Endothelial cell of umbilical vein (primary cell): ENCODE measurements at regions not wholly inside any gene's neighbourhood (a gene's known extent, or its start where the extent isn't known, plus 50 kb on each side); places are given as distances from the start of the nearest gene placed in this dataset.

ENCODE experiments used
- BruUV-seq: library from RNA; stranded (reverse); fragments of 400-500 nt; replicated peaks from 2 replicates; lab custom pipeline; 2021; lab: Mats Ljungman, UMichigan
- CTCF ChIA-PET: fragments of 300-600, 350-600 bp; sonication (Branson Sonifier 250); formaldehyde crosslinking; loops from one replicate; lab custom pipeline; 2021; ENCODE audit warnings: antibody characterized with exemption, inconsistent platforms; lab: Charles Lee
- POLR2A ChIA-PET: fragments of 300-600, 350-600 bp; sonication (Branson Sonifier 250); formaldehyde crosslinking; loops from one replicate; lab custom pipeline; 2021; ENCODE audit warnings: antibody characterized with exemption, inconsistent platforms; lab: Charles Lee
- DNase-seq: peaks from one replicate; pipeline ENCODE4 v3.0.0-alpha.2; 2011; ENCODE audit warnings: low read depth, low spot score
- FAIRE-seq: peaks from 2 replicates; lab custom pipeline; 2011; peaks lifted over from hg19 to GRCh38; lab: Jason Lieb, UNC
- H2AFZ ChIP-seq: 2 replicates; pipeline ENCODE4 v1.6.0; 2012; ENCODE audit warnings: low read depth, low read length, control low read depth, inconsistent platforms
- H3K27ac ChIP-seq: 2 replicates; pipeline ENCODE4 v1.5.1; 2011; ENCODE audit warnings: low read depth, mild to moderate bottlenecking, control low read depth, low read length, moderate library complexity; ENCODE audit not compliant: insufficient read depth
- H3K27me3 ChIP-seq, 2 experiments: 2 replicates each; pipeline versions ENCODE4 v1.6.0 to v1.6.1; 2011; ENCODE audit warnings: low read length in 2 of 2, mixed read lengths in 1 of 2; ENCODE audit not compliant: control insufficient read depth in 2 of 2, insufficient read depth in 2 of 2
- H3K36me3 ChIP-seq, 2 experiments: 2 replicates in 1 of 2; 3 replicates in 1 of 2; pipeline ENCODE4 v1.5.1; 2011; ENCODE audit warnings: low read length in 2 of 2, mild to moderate bottlenecking in 1 of 2, moderate library complexity in 1 of 2; ENCODE audit not compliant: control insufficient read depth in 2 of 2, insufficient read depth in 2 of 2; ENCODE audit errors: extremely low read depth in 1 of 2
- H3K4me1 ChIP-seq: 3 replicates; pipeline ENCODE4 v1.5.1; 2011; ENCODE audit warnings: mild to moderate bottlenecking, low read length; ENCODE audit not compliant: control insufficient read depth, insufficient read depth; ENCODE audit errors: extremely low read depth
- H3K4me2 ChIP-seq: 2 replicates; pipeline ENCODE4 v1.6.1; 2011; ENCODE audit warnings: low read length, control low read depth, mixed read lengths; ENCODE audit not compliant: insufficient read depth
- H3K4me3 ChIP-seq, 3 experiments: fragments of 200-600 bp in 1 of 3; sonication (generic), shearing (Covaris generic) in 1 of 3; replicated peaks in 1 of 3; 2 replicates each; pipeline ENCODE4 v1.5.1; 2011 to 2016; ENCODE audit warnings: control low read depth in 3 of 3, low read length in 3 of 3, mild to moderate bottlenecking in 2 of 3, inconsistent platforms in 1 of 3, low read depth in 1 of 3, moderate library complexity in 1 of 3; ENCODE audit not compliant: insufficient read depth in 1 of 3
- H3K79me2 ChIP-seq: 2 replicates; pipeline ENCODE4 v1.6.0; 2012; ENCODE audit warnings: low read length, inconsistent platforms; ENCODE audit not compliant: control insufficient read depth, insufficient read depth
- H3K9ac ChIP-seq: replicated peaks from 2 replicates; pipeline ENCODE3; 2011; ENCODE audit warnings: low read length, control low read depth; ENCODE audit not compliant: insufficient read depth; ENCODE audit errors: extremely low read depth
- H3K9me1 ChIP-seq: replicated peaks from 3 replicates; pipeline ENCODE4 v1.6.0; 2011; ENCODE audit warnings: mild to moderate bottlenecking, low read length; ENCODE audit not compliant: control insufficient read depth, insufficient read depth; ENCODE audit errors: extremely low read depth
- H3K9me3 ChIP-seq: replicated peaks from 2 replicates; pipeline ENCODE4 v1.5.1; 2012; ENCODE audit warnings: low read length, inconsistent platforms; ENCODE audit not compliant: control insufficient read depth, insufficient read depth
- H4K20me1 ChIP-seq: replicated peaks from 2 replicates; pipeline ENCODE3; 2011; ENCODE audit warnings: mild to moderate bottlenecking, low read length; ENCODE audit not compliant: control insufficient read depth, insufficient read depth; ENCODE audit errors: extremely low read depth
- FOS ChIP-seq: IDR thresholded peaks from 2 replicates; pipeline ENCODE4 v1.6.1; 2011; ENCODE audit warnings: mild to moderate bottlenecking, low read length, moderate library complexity, borderline replicate concordance; ENCODE audit not compliant: insufficient read depth
- GATA2 ChIP-seq: IDR thresholded peaks from 2 replicates; pipeline ENCODE4 v1.7.0; 2011; ENCODE audit warnings: low read depth, mild to moderate bottlenecking, moderate library complexity, mixed read lengths, low read length; ENCODE audit not compliant: insufficient read length, insufficient read depth
- JUN ChIP-seq: IDR thresholded peaks from 2 replicates; pipeline ENCODE4 v1.6.1; 2011; ENCODE audit warnings: borderline replicate concordance, low read depth; ENCODE audit not compliant: insufficient read length, insufficient read depth
- MYC ChIP-seq: IDR thresholded peaks from one replicate; pipeline ENCODE4 v1.6.1; 2011; ENCODE audit warnings: mild to moderate bottlenecking, low read depth, low read length
- POLR2AphosphoS5 ChIP-seq: IDR thresholded peaks from 2 replicates; pipeline ENCODE4 v1.6.1; 2012; ENCODE audit warnings: low read depth, mild to moderate bottlenecking, control low read depth, low read length, moderate library complexity; ENCODE audit not compliant: insufficient read depth
- dilution Hi-C: fragments of 300-500 bp; cut with MboI; formaldehyde crosslinking; loops from one replicate; pipeline ENCODE4 v1.15.0; 2019; ENCODE audit warnings: low sequenced_read_pairs; ENCODE audit not compliant: extremely low pct_ligation_motif_present
- intact Hi-C: fragments of 100-400 bp; cut with micrococcal nuclease; formaldehyde crosslinking; loops from one replicate; pipeline ENCODE4 v1.10.0; 2022

- no TSS peak for BruUV-seq
- CTCF ChIA-PET, result interaction anchor here (0.5 to 4.9 kb wide), 11 partner anchors 13 to 174 kb away, joined by 3 to 40 read pairs (median 3); no protein-coding TSS in a partner anchor
- dilution Hi-C loops, result no loop called here
Measured at GRCh38 chr2:172287605-172288315, 139.6 kb upstream of the ITGA6 start.

GRCh38 chr2:172288603-172289002, 138.8 kb upstream of the ITGA6 start:
- TF ChIP-seq JUN, result peak; percentile 45
- no peak for TF ChIP-seq MYC
- peak; percentile 74 for TF ChIP-seq FOS
- DNase-seq (peak; percentile 53), FAIRE-seq (no peak)
- peak overlapping the region; percentile 37 for H3K9ac ChIP-seq
- dilution Hi-C loops (no loop called here), intact Hi-C loops (loop anchor here (5.0 kb wide), 2 partner anchors 89 to 269 kb away; partner anchors contain the start of gene PDK1)
- H2AFZ ChIP-seq, result no peak overlapping the region
- peaks cover 58% of the 10 kb centered on the region for H3K4me1 ChIP-seq
- no peaks in the 10 kb centered on the region for H3K27me3 ChIP-seq
- H3K4me2 ChIP-seq, result peak overlapping the region; percentile 27
- no peaks in the 10 kb centered on the region for H3K9me3 ChIP-seq
- no peaks in the 10 kb centered on the region for H3K9me1 ChIP-seq
- H3K79me2 ChIP-seq, result no peaks in the 10 kb centered on the region
- no peak overlapping the region for H3K4me3 ChIP-seq
- ChIA-PET POLR2A (interaction anchor here (0.5 to 1.3 kb wide), 2 partner anchors 10 to 141 kb away, joined by 4 to 6 read pairs; no protein-coding TSS in a partner anchor), CTCF (interaction anchor here (0.8 to 4.9 kb wide), 5 partner anchors 14 to 173 kb away, joined by 3 to 40 read pairs (median 4); no protein-coding TSS in a partner anchor)
- no TSS peak for BruUV-seq
- no peaks in the 10 kb centered on the region for H4K20me1 ChIP-seq
- no peaks in the 10 kb centered on the region for H3K36me3 ChIP-seq
- H3K27ac ChIP-seq, result peak overlapping the region; percentile 94

More at GRCh38 chr2:172287605-172288315, 139.6 kb upstream of the ITGA6 start:
- Histone ChIP-seq H3K9ac (peak overlapping the region; percentile 37), H3K79me2 (no peaks in the 10 kb centered on the region), H3K4me1 (peaks cover 66% of the 10 kb centered on the region), H3K27ac (peak overlapping the region; percentile 94), H2AFZ (no peak overlapping the region), H3K36me3 (no peaks in the 10 kb centered on the region), H3K9me3 (no peaks in the 10 kb centered on the region), H3K4me2 (peak overlapping the region; percentile 75), H4K20me1 (no peaks in the 10 kb centered on the region), H3K27me3 (no peaks in the 10 kb centered on the region), H3K4me3 (no peak overlapping the region), H3K9me1 (no peaks in the 10 kb centered on the region)
- TF ChIP-seq FOS (peak; percentile 35), GATA2 (peak; percentile 85), MYC (no peak), JUN (peak; percentile 31), POLR2AphosphoS5 (peak; percentile 13)
- FAIRE-seq, result peak; percentile 59
- DNase-seq, result peak; percentile 82
- POLR2A ChIA-PET, result interaction anchor here (0.7 to 1.3 kb wide), 4 partner anchors 24 to 141 kb away, joined by 3 to 5 read pairs (median 4); partner anchors contain the start of gene ITGA6
- intact Hi-C loops, result loop anchor here (1.0 to 5.0 kb wide), 6 partner anchors 20 to 270 kb away; partner anchors contain the start of gene PDK1
